GM12892 (cell line): ENCODE measurements at regions not wholly inside any gene's neighbourhood (a gene's known extent, or its start where the extent isn't known, plus 50 kb on each side); places are given as distances from the start of the nearest gene placed in this dataset.

Source experiments
- POLR2A ChIP-seq: IDR thresholded peaks from 2 replicates; pipeline ENCODE4 v1.6.1; 2011; ENCODE audit warnings: low read depth, low read length, control low read depth
- POLR2AphosphoS5 ChIP-seq: IDR thresholded peaks from 2 replicates; pipeline ENCODE4 v1.6.1; 2011; ENCODE audit warnings: low read depth, low read length, control low read depth
- TAF1 ChIP-seq: IDR thresholded peaks from 2 replicates; pipeline ENCODE4 v1.6.1; 2011; ENCODE audit warnings: low read depth, mild to moderate bottlenecking, control low read depth, low read length, borderline replicate concordance

GRCh38 chr3:74119221-74119620 is 494.5 kb upstream of the PDZRN3 start:
- TF ChIP-seq POLR2A (no peak), POLR2AphosphoS5 (no peak), TAF1 (no peak)
